HCT116 (cell line): ENCODE measurements at regions not wholly inside any gene's neighbourhood (a gene's known extent, or its start where the extent isn't known, plus 50 kb on each side); places are given as distances from the start of the nearest gene placed in this dataset.

ENCODE experiments used
- ATAC-seq: fragments of 200-7000 bp; cut with Tn5 transposase; 2 replicates; pipeline ENCODE4 v1.9.1; 2020; ENCODE audit warnings: mild to moderate bottlenecking, moderate library complexity
- BruUV-seq: library from RNA; stranded (reverse); fragments of 400-500 nt; replicated peaks from 2 replicates; lab custom pipeline; 2021; lab: Mats Ljungman, UMichigan
- CTCF ChIA-PET: fragments of 300-600 bp; sonication (Branson Sonifier 250); formaldehyde crosslinking; loops from one replicate; lab custom pipeline; 2021; ENCODE audit warnings: antibody characterized with exemption; lab: Charles Lee
- POLR2A ChIA-PET: fragments of 300-600, 350-600 bp; sonication (Branson Sonifier 250); formaldehyde crosslinking; loops from one replicate; lab custom pipeline; 2021; ENCODE audit warnings: antibody characterized with exemption; lab: Charles Lee
- RAD21 ChIA-PET, 2 experiments: fragments of 300-600 bp; sonication (Branson Sonifier 250); formaldehyde crosslinking; loops; one replicate each; lab custom pipeline; 2023; ENCODE audit warnings: low total read pairs in 2 of 2; ENCODE audit not compliant: uncharacterized antibody in 2 of 2, unreplicated experiment in 2 of 2, low non-redundant PET in 1 of 2; lab: Charles Lee
- DNase-seq: peaks from one replicate; pipeline ENCODE4 v3.0.0-alpha.2; 2010; ENCODE audit warnings: low read depth, low spot score
- H2AFZ ChIP-seq: fragments of 200-600 bp; shearing (Covaris generic), sonication (generic); 2 replicates; pipeline ENCODE4 v1.6.1; 2017; ENCODE audit warnings: low read depth, mixed run types, mixed read lengths, antibody characterized with exemption, low read length; ENCODE audit not compliant: poor library complexity, severe bottlenecking
- H3K27ac ChIP-seq: 2 replicates; pipeline ENCODE4 v1.5.1; 2012; ENCODE audit warnings: low read depth, low read length
- H3K27me3 ChIP-seq: fragments of 200-600 bp; sonication (generic); 2 replicates; pipeline ENCODE4 v1.6.1; 2016; ENCODE audit warnings: mixed run types, low read length, mixed read lengths; ENCODE audit not compliant: insufficient read depth
- H3K36me3 ChIP-seq, 2 experiments: fragments of 200-500 bp in 1 of 2; fragments of 200-600 bp in 1 of 2; sonication (Bioruptor generic) in 1 of 2; sonication (generic) in 1 of 2; 2 replicates each; pipeline versions ENCODE4 v1.5.1 to v1.6.1; 2014 to 2016; ENCODE audit warnings: low read length in 2 of 2, inconsistent platforms in 1 of 2, mixed read lengths in 1 of 2, mixed run types in 1 of 2; ENCODE audit not compliant: insufficient read depth in 2 of 2, control insufficient read depth in 1 of 2
- H3K4me1 ChIP-seq, 2 experiments: fragments of 200-600 bp in 1 of 2; sonication (generic) in 1 of 2; 2 replicates each; pipeline versions ENCODE4 v1.5.1 to v1.6.1; 2012 to 2017; ENCODE audit warnings: low read length in 2 of 2, inconsistent platforms in 1 of 2, mild to moderate bottlenecking in 1 of 2, mixed read lengths in 1 of 2, mixed run types in 1 of 2, moderate library complexity in 1 of 2; ENCODE audit not compliant: insufficient read depth in 2 of 2, control insufficient read depth in 1 of 2
- H3K4me2 ChIP-seq: fragments of 200-600 bp; sonication (generic); 2 replicates; pipeline ENCODE4 v1.6.1; 2017; ENCODE audit warnings: mixed run types, low read length, mixed read lengths
- H3K4me3 ChIP-seq, 2 experiments: fragments of 200-600 bp in 1 of 2; sonication (generic) in 1 of 2; replicated peaks in 1 of 2; 2 replicates each; pipeline ENCODE4 v1.5.1; 2011 to 2016; ENCODE audit warnings: low read length in 2 of 2, control low read depth in 1 of 2, low read depth in 1 of 2, mild to moderate bottlenecking in 1 of 2, mixed read lengths in 1 of 2, mixed run types in 1 of 2
- H3K79me2 ChIP-seq: fragments of 200-600 bp; sonication (generic); 2 replicates; pipeline ENCODE4 v1.6.1; 2017; ENCODE audit warnings: mild to moderate bottlenecking, mixed run types, low read length, moderate library complexity, mixed read lengths; ENCODE audit not compliant: insufficient read depth
- H3K9ac ChIP-seq: fragments of 200-600 bp; sonication (generic); 2 replicates; pipeline ENCODE4 v1.6.1; 2016; ENCODE audit warnings: low read length, mixed read lengths
- H3K9me2 ChIP-seq: fragments of 200-600 bp; sonication (generic), shearing (Covaris generic); 2 replicates; pipeline ENCODE4 v1.6.1; 2017; ENCODE audit warnings: mixed run types, mild to moderate bottlenecking, moderate library complexity; ENCODE audit not compliant: insufficient read depth
- H3K9me3 ChIP-seq, 2 experiments: fragments of 200-500 bp in 1 of 2; fragments of 200-600 bp in 1 of 2; sonication (Bioruptor generic) in 1 of 2; sonication (generic) in 1 of 2; 2 replicates each; pipeline ENCODE4 v1.6.1; 2014 to 2017; ENCODE audit warnings: low read length in 2 of 2, mixed read lengths in 2 of 2, inconsistent platforms in 1 of 2, low read depth in 1 of 2, mild to moderate bottlenecking in 1 of 2, mixed run types in 1 of 2, moderate library complexity in 1 of 2; ENCODE audit not compliant: control insufficient read depth in 1 of 2, insufficient read depth in 1 of 2
- H4K20me1 ChIP-seq: fragments of 200-600 bp; sonication (generic), shearing (Covaris generic); 2 replicates; pipeline ENCODE4 v1.6.1; 2017; ENCODE audit warnings: mixed run types, mild to moderate bottlenecking, moderate library complexity; ENCODE audit not compliant: insufficient read depth
- EGR1 ChIP-seq: IDR thresholded peaks from 2 replicates; pipeline ENCODE4 v1.6.1; 2012; ENCODE audit warnings: low read depth
- ELF1 ChIP-seq: IDR thresholded peaks from 2 replicates; pipeline ENCODE4 v1.6.1; 2012; ENCODE audit warnings: low read depth, borderline replicate concordance
- EZH2 ChIP-seq: fragments of 200-600 bp; sonication (generic); IDR thresholded peaks from 2 replicates; pipeline ENCODE4 v1.6.1; 2017; ENCODE audit warnings: antibody characterized with exemption, mixed run types
- EZH2phosphoT487 ChIP-seq: fragments of 200-600 bp; IDR thresholded peaks from 2 replicates; pipeline ENCODE4 v1.6.1; 2018; ENCODE audit warnings: antibody characterized with exemption, borderline replicate concordance
- JUND ChIP-seq: IDR thresholded peaks from 2 replicates; pipeline ENCODE4 v1.6.1; 2012
- POLR2A ChIP-seq: IDR thresholded peaks from 2 replicates; pipeline ENCODE4 v1.7.0; 2011; ENCODE audit warnings: borderline replicate concordance; ENCODE audit not compliant: insufficient read depth, insufficient read length; ENCODE audit errors: extremely low read depth
- POLR2AphosphoS5 ChIP-seq: IDR thresholded peaks from 2 replicates; pipeline ENCODE4 v1.6.1; 2011; ENCODE audit warnings: mild to moderate bottlenecking, low read depth, low read length, moderate library complexity
- SIN3A ChIP-seq: IDR thresholded peaks from 2 replicates; pipeline ENCODE4 v1.6.1; 2012; ENCODE audit warnings: low read depth
- SP1 ChIP-seq: IDR thresholded peaks from 2 replicates; pipeline ENCODE4 v1.6.1; 2012; ENCODE audit warnings: low read depth
- SRF ChIP-seq: IDR thresholded peaks from 2 replicates; pipeline ENCODE4 v1.6.1; 2012; ENCODE audit warnings: low read depth
- YY1 ChIP-seq: IDR thresholded peaks from 2 replicates; pipeline ENCODE4 v1.6.1; 2011; ENCODE audit warnings: low read length, low read depth, moderate library complexity, mild to moderate bottlenecking; ENCODE audit not compliant: insufficient replicate concordance; ENCODE audit errors: extremely low read depth
- ZFX ChIP-seq: fragments of 450-650 bp; IDR thresholded peaks from 2 replicates; pipeline ENCODE4 v1.6.1; 2017
- intact Hi-C: fragments of 100-400 bp; cut with micrococcal nuclease; formaldehyde crosslinking; loops from 2 replicates; pipeline ENCODE4 v1.10.0; 2022
- TF ChIP-seq, protein P1 (sequence below): IDR thresholded peaks from 2 replicates; pipeline ENCODE4 v1.6.1; 2012; ENCODE audit warnings: low read depth
- TF ChIP-seq, protein P2 (sequence below), 3 experiments: fragments of 200-600 bp in 1 of 3; sonication (generic) in 1 of 3; IDR thresholded peaks in 2 of 3; conservative IDR thresholded peaks in 1 of 3; 2 replicates each; pipeline ENCODE4 v1.5.1; 2012 to 2017; ENCODE audit warnings: low read depth in 2 of 3, low read length in 2 of 3, antibody characterized with exemption in 1 of 3, borderline replicate concordance in 1 of 3, control low read depth in 1 of 3, mild to moderate bottlenecking in 1 of 3, mixed read lengths in 1 of 3, mixed run types in 1 of 3, moderate library complexity in 1 of 3; ENCODE audit not compliant: insufficient read depth in 1 of 3
- TF ChIP-seq, protein P3 (sequence below): IDR thresholded peaks from 2 replicates; pipeline ENCODE4 v1.6.1; 2012
- TF ChIP-seq, protein P4 (sequence below): IDR thresholded peaks from 2 replicates; pipeline ENCODE4 v1.6.1; 2011; ENCODE audit warnings: mild to moderate bottlenecking, low read length, moderate library complexity; ENCODE audit not compliant: insufficient replicate concordance; ENCODE audit errors: extremely low read depth
- TF ChIP-seq, protein P5 (sequence below): IDR thresholded peaks from 2 replicates; pipeline ENCODE4 v1.6.1; 2012

DNA sequence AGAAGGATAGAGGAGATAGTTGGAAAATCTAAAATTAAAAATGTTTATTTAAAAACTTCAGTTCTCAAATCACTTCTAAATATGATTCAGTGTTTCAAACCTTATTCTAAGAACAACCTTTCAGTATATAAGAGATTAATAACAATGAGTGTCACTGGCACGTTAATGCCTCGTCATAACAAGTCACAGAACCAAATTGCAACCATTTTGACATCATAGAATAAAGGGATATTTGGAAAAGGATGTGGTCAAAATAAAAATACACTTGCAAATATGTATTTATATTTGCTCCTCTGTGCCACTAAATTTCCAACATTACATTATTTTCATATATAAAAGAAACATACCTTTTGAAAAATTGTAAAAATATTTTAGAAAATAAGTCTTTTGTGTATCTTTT is 1090.6 kb downstream of the SUCLG1 start:
- CTCF ChIA-PET = no interaction called here
- H3K36me3 ChIP-seq = no peaks in the 10 kb centered on the region
- BruUV-seq = no TSS peak
- H3K4me1 ChIP-seq = no peaks in the 10 kb centered on the region
- DNase-seq (no peak), ATAC-seq (no peak)
- H3K79me2 ChIP-seq = no peaks in the 10 kb centered on the region
- RAD21 ChIA-PET = no interaction called here
- TF ChIP-seq EGR1 = no peak
- TF ChIP-seq SRF = no peak
- no peak for TF ChIP-seq YY1
- TF ChIP-seq, protein P1, sequence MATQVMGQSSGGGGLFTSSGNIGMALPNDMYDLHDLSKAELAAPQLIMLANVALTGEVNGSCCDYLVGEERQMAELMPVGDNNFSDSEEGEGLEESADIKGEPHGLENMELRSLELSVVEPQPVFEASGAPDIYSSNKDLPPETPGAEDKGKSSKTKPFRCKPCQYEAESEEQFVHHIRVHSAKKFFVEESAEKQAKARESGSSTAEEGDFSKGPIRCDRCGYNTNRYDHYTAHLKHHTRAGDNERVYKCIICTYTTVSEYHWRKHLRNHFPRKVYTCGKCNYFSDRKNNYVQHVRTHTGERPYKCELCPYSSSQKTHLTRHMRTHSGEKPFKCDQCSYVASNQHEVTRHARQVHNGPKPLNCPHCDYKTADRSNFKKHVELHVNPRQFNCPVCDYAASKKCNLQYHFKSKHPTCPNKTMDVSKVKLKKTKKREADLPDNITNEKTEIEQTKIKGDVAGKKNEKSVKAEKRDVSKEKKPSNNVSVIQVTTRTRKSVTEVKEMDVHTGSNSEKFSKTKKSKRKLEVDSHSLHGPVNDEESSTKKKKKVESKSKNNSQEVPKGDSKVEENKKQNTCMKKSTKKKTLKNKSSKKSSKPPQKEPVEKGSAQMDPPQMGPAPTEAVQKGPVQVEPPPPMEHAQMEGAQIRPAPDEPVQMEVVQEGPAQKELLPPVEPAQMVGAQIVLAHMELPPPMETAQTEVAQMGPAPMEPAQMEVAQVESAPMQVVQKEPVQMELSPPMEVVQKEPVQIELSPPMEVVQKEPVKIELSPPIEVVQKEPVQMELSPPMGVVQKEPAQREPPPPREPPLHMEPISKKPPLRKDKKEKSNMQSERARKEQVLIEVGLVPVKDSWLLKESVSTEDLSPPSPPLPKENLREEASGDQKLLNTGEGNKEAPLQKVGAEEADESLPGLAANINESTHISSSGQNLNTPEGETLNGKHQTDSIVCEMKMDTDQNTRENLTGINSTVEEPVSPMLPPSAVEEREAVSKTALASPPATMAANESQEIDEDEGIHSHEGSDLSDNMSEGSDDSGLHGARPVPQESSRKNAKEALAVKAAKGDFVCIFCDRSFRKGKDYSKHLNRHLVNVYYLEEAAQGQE = no peak
- TF ChIP-seq, protein P2, sequence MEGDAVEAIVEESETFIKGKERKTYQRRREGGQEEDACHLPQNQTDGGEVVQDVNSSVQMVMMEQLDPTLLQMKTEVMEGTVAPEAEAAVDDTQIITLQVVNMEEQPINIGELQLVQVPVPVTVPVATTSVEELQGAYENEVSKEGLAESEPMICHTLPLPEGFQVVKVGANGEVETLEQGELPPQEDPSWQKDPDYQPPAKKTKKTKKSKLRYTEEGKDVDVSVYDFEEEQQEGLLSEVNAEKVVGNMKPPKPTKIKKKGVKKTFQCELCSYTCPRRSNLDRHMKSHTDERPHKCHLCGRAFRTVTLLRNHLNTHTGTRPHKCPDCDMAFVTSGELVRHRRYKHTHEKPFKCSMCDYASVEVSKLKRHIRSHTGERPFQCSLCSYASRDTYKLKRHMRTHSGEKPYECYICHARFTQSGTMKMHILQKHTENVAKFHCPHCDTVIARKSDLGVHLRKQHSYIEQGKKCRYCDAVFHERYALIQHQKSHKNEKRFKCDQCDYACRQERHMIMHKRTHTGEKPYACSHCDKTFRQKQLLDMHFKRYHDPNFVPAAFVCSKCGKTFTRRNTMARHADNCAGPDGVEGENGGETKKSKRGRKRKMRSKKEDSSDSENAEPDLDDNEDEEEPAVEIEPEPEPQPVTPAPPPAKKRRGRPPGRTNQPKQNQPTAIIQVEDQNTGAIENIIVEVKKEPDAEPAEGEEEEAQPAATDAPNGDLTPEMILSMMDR (IDR thresholded peaks at IDR 0.05 in 2 of 3, conservative IDR thresholded peaks at IDR 0.05 in 1 of 3; ENCODE audit: borderline replicate concordance in 1 of 3, insufficient read depth in 1 of 3, low read depth in 2 of 3, low read length in 2 of 3) = no peak
- TF ChIP-seq POLR2A = no peak
- TF ChIP-seq EZH2 = no peak
- TF ChIP-seq, protein P3, sequence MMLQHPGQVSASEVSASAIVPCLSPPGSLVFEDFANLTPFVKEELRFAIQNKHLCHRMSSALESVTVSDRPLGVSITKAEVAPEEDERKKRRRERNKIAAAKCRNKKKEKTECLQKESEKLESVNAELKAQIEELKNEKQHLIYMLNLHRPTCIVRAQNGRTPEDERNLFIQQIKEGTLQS = no peak
- no peak for TF ChIP-seq EZH2phosphoT487
- TF ChIP-seq SIN3A = no peak
- TF ChIP-seq, protein P4, sequence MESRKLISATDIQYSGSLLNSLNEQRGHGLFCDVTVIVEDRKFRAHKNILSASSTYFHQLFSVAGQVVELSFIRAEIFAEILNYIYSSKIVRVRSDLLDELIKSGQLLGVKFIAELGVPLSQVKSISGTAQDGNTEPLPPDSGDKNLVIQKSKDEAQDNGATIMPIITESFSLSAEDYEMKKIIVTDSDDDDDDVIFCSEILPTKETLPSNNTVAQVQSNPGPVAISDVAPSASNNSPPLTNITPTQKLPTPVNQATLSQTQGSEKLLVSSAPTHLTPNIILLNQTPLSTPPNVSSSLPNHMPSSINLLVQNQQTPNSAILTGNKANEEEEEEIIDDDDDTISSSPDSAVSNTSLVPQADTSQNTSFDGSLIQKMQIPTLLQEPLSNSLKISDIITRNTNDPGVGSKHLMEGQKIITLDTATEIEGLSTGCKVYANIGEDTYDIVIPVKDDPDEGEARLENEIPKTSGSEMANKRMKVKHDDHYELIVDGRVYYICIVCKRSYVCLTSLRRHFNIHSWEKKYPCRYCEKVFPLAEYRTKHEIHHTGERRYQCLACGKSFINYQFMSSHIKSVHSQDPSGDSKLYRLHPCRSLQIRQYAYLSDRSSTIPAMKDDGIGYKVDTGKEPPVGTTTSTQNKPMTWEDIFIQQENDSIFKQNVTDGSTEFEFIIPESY = no peak
- no peak for TF ChIP-seq POLR2AphosphoS5
- TF ChIP-seq ZFX = no peak
- TF ChIP-seq JUND = no peak
- TF ChIP-seq, protein P5, sequence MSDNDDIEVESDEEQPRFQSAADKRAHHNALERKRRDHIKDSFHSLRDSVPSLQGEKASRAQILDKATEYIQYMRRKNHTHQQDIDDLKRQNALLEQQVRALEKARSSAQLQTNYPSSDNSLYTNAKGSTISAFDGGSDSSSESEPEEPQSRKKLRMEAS = no peak
- no peak for TF ChIP-seq ELF1
- TF ChIP-seq SP1 = no peak
- H3K9ac ChIP-seq = no peak overlapping the region
- no peaks in the 10 kb centered on the region for H4K20me1 ChIP-seq
- no peak overlapping the region for H3K27ac ChIP-seq
- no peak overlapping the region for H3K4me2 ChIP-seq
- H3K4me3 ChIP-seq = no peak overlapping the region
- POLR2A ChIA-PET = no interaction called here
- no peaks in the 10 kb centered on the region for H3K9me2 ChIP-seq
- H3K27me3 ChIP-seq = no peaks in the 10 kb centered on the region
- no peaks in the 10 kb centered on the region for H3K9me3 ChIP-seq
- no peak overlapping the region for H2AFZ ChIP-seq
- intact Hi-C loops = no loop called here
